GM12865 (cell line): ENCODE measurements at regions not wholly inside any gene's neighbourhood (a gene's known extent, or its start where the extent isn't known, plus 50 kb on each side); places are given as distances from the start of the nearest gene placed in this dataset.
"Not testable (repeated sequence)": the region's sequence is repeated elsewhere in the genome, so short reads cannot be mapped to it uniquely, and the experiment has no call there.

Experiments
- DNase-seq: peaks from one replicate; pipeline ENCODE4 v3.0.0; 2010; ENCODE audit warnings: low read depth
- H3K4me3 ChIP-seq: 2 replicates; pipeline ENCODE4 v1.5.1; 2011; ENCODE audit warnings: mild to moderate bottlenecking, low read depth, low read length, control low read depth
- CTCF ChIP-seq: IDR thresholded peaks from 2 replicates; pipeline ENCODE4 v1.5.1; 2011; ENCODE audit warnings: low read length, control low read depth, low read depth, inconsistent platforms; ENCODE audit not compliant: insufficient read depth; ENCODE audit errors: missing control alignments

GRCh38 chr5:57635146-57635777, 152.7 kb upstream of the ACTBL2 start:
- TF ChIP-seq CTCF = no peak
- H3K4me3 ChIP-seq = no peak overlapping the region
- DNase-seq = no peak

- no peak for TF ChIP-seq CTCF
- H3K4me3 ChIP-seq = no peak overlapping the region
- no peak for DNase-seq
These were observed 150.3 kb upstream of the ACTBL2 start for GRCh38 chr5:57632937-57633336.

- not testable (repeated sequence) for H3K4me3 ChIP-seq, DNase-seq
These were observed 148.5 kb upstream of the ACTBL2 start for GRCh38 chr5:57631139-57631538.

GRCh38 chr5:57627661-57628060, 145.1 kb upstream of the ACTBL2 start:
- no peak overlapping the region for H3K4me3 ChIP-seq
- no peak for TF ChIP-seq CTCF
- no peak for DNase-seq

- no peak for DNase-seq
- TF ChIP-seq CTCF = no peak
- no peak overlapping the region for H3K4me3 ChIP-seq
These were observed 144.1 kb upstream of the ACTBL2 start for GRCh38 chr5:57626703-57627102.

GRCh38 chr5:57621624-57622023, 139.0 kb upstream of the ACTBL2 start:
- no peak overlapping the region for H3K4me3 ChIP-seq
- TF ChIP-seq CTCF = no peak
- no peak for DNase-seq

GRCh38 chr5:57618767-57619381, 136.3 kb upstream of the ACTBL2 start:
- DNase-seq = no peak
- H3K4me3 ChIP-seq = no peak overlapping the region
- no peak for TF ChIP-seq CTCF
